Natural killer cell (primary cell): ENCODE measurements at regions not wholly inside any gene's neighbourhood (a gene's known extent, or its start where the extent isn't known, plus 50 kb on each side); places are given as distances from the start of the nearest gene placed in this dataset.

ENCODE experiments used
- ATAC-seq, 3 donors: fragments of 150-1000 bp in 2 of 3; fragments of 200-7000 bp in 1 of 3; cut with Tn5 transposase; 1 replicate in 1 of 3; 2 replicates in 2 of 3; pipeline ENCODE4 v1.10.0; 2021; ENCODE audit warnings: mild to moderate bottlenecking in 2 of 3, moderate library complexity in 2 of 3
- DNase-seq, 2 donors: peaks; one replicate each; pipeline versions ENCODE4 v3.0.0 to v3.0.0-alpha.2; 2013 to 2021; ENCODE audit warnings: mixed read lengths in 1 of 2
- H3K27ac ChIP-seq: one replicate; pipeline ENCODE4 v1.5.1; 2013; ENCODE audit warnings: mild to moderate bottlenecking, low read length
- H3K27me3 ChIP-seq: one replicate; pipeline ENCODE4 v1.6.1; 2013; ENCODE audit warnings: low read length; ENCODE audit not compliant: control insufficient read depth, insufficient read depth
- H3K36me3 ChIP-seq: one replicate; pipeline ENCODE4 v1.6.1; 2013; ENCODE audit warnings: low read length; ENCODE audit not compliant: control insufficient read depth, insufficient read depth
- H3K4me1 ChIP-seq: one replicate; pipeline ENCODE4 v1.6.1; 2013; ENCODE audit warnings: low read length; ENCODE audit not compliant: control insufficient read depth, insufficient read depth
- H3K4me3 ChIP-seq: one replicate; pipeline ENCODE4 v1.5.1; 2013; ENCODE audit warnings: low read length
- H3K9me3 ChIP-seq: one replicate; pipeline ENCODE4 v1.6.1; 2013; ENCODE audit warnings: low read length; ENCODE audit not compliant: control insufficient read depth, insufficient read depth
- H3K27ac Mint-ChIP-seq, 2 donors: one replicate each; pipeline ENCODE4 v1.8.0; 2022; ENCODE audit warnings: mild to moderate bottlenecking in 2 of 2, mixed read lengths in 2 of 2, moderate library complexity in 1 of 2
- H3K27me3 Mint-ChIP-seq, 2 donors: one replicate each; pipeline ENCODE4 v1.8.0; 2022; ENCODE audit warnings: low read depth in 2 of 2, mixed read lengths in 2 of 2
- H3K36me3 Mint-ChIP-seq: one replicate; pipeline ENCODE4 v1.8.0; 2022; ENCODE audit warnings: mixed read lengths
- H3K4me1 Mint-ChIP-seq, 2 donors: one replicate each; pipeline ENCODE4 v1.8.0; 2022; ENCODE audit warnings: mixed read lengths in 2 of 2
- H3K4me3 Mint-ChIP-seq: one replicate; pipeline ENCODE4 v1.8.0; 2022; ENCODE audit warnings: mild to moderate bottlenecking, moderate library complexity, mixed read lengths
- H3K9me3 Mint-ChIP-seq, 2 donors: one replicate each; pipeline ENCODE4 v1.8.0; 2022; ENCODE audit warnings: mixed read lengths in 2 of 2
- whole genome bisulfite sequencing: methylation state at CpG from one replicate; pipeline ENCODE4 v1.1.7; 2013; ENCODE audit warnings: missing lambda C conversion rate; ENCODE audit not compliant: insufficient coverage; 5-methylcytosine and 5-hydroxymethylcytosine counted together
- intact Hi-C: fragments of 100-400 bp; cut with micrococcal nuclease; formaldehyde crosslinking; loops from one replicate; pipeline ENCODE4 v1.14.2; 2022
- TF ChIP-seq, protein P1 (sequence below): fragments of 200-600 bp; IDR thresholded peaks from one replicate; pipeline ENCODE4 v1.8.0; 2022; ENCODE audit warnings: antibody characterized with exemption

DNA sequence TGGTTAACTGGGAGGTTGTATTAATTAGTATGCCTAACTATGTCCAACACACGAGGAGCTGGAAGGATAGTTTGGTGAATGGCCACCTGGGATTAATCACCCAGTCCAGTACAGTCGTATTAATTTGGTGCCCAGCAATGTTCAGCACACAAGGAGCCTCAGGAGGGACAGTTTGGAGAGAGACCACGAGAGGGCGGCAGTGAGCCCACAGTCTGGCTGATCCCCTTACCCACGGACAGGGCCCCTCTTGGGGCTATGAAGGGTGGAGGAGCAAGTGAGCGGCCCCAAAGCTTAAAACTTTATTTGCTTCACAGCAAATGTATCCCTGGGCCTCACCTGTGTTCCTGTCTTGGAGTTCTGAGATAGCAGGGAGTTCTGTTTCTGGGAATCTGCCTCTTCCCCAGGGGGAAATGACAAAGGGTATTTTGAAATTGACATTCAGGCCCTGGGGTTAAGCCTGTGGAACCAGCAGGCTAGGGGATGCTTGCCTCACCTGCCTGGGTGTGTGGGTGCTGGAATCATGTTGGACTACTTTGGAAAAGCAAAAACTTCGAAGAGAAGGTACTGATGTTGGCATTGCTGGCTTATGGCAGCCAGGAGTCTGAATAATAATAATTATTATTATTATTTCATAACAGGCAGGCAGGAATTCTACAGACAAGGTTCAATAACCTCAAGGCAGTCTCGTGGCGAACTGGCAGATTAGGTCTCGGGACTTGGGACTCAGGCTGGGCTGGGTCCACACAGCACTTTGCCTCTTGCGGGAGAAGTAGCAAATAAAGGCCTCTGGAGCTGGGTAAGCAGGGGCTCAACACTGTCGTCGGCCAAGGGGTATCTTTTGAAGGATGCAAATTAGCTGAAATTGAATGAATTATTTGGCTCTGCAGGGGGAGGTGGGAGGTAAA lies 227.6 kb upstream of the ASIC2 start:
- peaks cover 2 to 24% of the 10 kb centered on the region in 2 donors for H3K27me3 Mint-ChIP-seq
- TF ChIP-seq, protein P1, sequence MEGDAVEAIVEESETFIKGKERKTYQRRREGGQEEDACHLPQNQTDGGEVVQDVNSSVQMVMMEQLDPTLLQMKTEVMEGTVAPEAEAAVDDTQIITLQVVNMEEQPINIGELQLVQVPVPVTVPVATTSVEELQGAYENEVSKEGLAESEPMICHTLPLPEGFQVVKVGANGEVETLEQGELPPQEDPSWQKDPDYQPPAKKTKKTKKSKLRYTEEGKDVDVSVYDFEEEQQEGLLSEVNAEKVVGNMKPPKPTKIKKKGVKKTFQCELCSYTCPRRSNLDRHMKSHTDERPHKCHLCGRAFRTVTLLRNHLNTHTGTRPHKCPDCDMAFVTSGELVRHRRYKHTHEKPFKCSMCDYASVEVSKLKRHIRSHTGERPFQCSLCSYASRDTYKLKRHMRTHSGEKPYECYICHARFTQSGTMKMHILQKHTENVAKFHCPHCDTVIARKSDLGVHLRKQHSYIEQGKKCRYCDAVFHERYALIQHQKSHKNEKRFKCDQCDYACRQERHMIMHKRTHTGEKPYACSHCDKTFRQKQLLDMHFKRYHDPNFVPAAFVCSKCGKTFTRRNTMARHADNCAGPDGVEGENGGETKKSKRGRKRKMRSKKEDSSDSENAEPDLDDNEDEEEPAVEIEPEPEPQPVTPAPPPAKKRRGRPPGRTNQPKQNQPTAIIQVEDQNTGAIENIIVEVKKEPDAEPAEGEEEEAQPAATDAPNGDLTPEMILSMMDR: peak; percentile 28
- DNase-seq: peak in 1 of 2 donors; percentile 48
- H3K4me3 ChIP-seq: no peak overlapping the region
- no peak overlapping the region for H3K4me3 Mint-ChIP-seq
- H3K4me1 Mint-ChIP-seq: no peaks in the 10 kb centered on the region
- no peaks in the 10 kb centered on the region for H3K27me3 ChIP-seq
- H3K36me3 Mint-ChIP-seq: no peaks in the 10 kb centered on the region
- no peaks in the 10 kb centered on the region for H3K9me3 ChIP-seq
- no peaks in the 10 kb centered on the region for H3K9me3 Mint-ChIP-seq
- peak in 1 of 3 donors; percentile 53 for ATAC-seq
- no peak overlapping the region for H3K27ac Mint-ChIP-seq
- intact Hi-C loops: no loop called here
- no peaks in the 10 kb centered on the region for H3K4me1 ChIP-seq
- 48% methylated on average over 12 of the region's 13 CpGs for WGBS
- no peak overlapping the region for H3K27ac ChIP-seq
- no peaks in the 10 kb centered on the region for H3K36me3 ChIP-seq

DNA sequence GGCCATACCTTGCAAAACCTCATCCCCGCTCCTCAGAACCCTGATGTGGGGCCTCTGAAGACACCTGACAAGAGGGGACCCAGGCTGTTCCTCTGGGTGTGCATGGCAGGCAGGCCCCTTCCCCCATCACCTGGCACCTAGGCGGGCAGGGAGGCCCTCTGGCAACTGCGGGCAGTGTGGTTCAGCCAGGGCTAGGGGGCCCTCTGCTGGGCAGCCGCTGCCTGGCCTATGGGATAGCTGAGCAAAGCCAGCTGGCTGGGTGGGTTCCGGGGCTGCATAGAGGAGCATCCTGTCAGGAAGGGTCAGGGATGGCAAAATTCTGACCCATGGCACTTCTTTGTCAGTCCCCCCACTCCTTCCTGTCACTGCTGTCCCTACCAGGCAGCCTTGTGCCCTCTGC lies 228.7 kb upstream of the ASIC2 start:
- DNase-seq (no peak), ATAC-seq (no peak)
- Mint-ChIP-seq H3K27me3 (peaks cover 6 to 32% of the 10 kb centered on the region in 2 donors), H3K9me3 (no peaks in the 10 kb centered on the region), H3K4me1 (no peaks in the 10 kb centered on the region), H3K4me3 (no peak overlapping the region), H3K36me3 (no peaks in the 10 kb centered on the region), H3K27ac (no peak overlapping the region)
- 62% methylated on average over 5 of the region's 5 CpGs for WGBS
- H3K4me1 ChIP-seq: no peaks in the 10 kb centered on the region
- no peaks in the 10 kb centered on the region for H3K27me3 ChIP-seq
- intact Hi-C loops: no loop called here
- H3K9me3 ChIP-seq: peaks cover under 1% of the 10 kb centered on the region
- no peaks in the 10 kb centered on the region for H3K36me3 ChIP-seq
- H3K4me3 ChIP-seq: no peak overlapping the region
- TF ChIP-seq, protein P1: no peak
- H3K27ac ChIP-seq: no peak overlapping the region

DNA sequence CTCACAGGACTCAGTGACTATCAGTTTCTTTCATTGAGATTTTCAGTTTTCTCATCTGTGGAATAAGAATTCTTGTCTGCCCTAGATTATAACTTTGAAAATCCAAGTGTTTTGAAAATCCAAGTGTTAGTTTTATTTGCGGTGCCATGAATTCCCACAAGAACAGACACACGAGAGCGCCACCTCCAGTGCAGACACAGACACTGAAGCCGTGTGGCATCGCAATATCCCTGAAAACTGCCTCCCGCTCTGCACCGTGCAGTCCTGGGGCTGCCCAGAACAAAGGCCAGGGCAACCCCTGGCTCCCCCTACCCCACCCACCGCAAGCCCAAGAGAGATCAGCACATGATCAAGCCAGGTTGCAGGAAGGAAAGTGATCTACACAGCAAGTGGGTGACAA lies 229.5 kb upstream of the ASIC2 start:
- H3K9me3 ChIP-seq: peaks cover 7% of the 10 kb centered on the region
- H3K4me1 ChIP-seq: no peaks in the 10 kb centered on the region
- H3K36me3 ChIP-seq: no peaks in the 10 kb centered on the region
- peaks cover 6 to 32% of the 10 kb centered on the region in 2 donors for H3K27me3 Mint-ChIP-seq
- H3K27ac Mint-ChIP-seq: no peak overlapping the region
- no peak overlapping the region for H3K4me3 ChIP-seq
- TF ChIP-seq, protein P1: no peak
- intact Hi-C loops: no loop called here
- no peak for ATAC-seq
- no peaks in the 10 kb centered on the region for H3K36me3 Mint-ChIP-seq
- H3K9me3 Mint-ChIP-seq: no peaks in the 10 kb centered on the region
- no peak for DNase-seq
- WGBS: 78% methylated on average over 8 of the region's 8 CpGs
- no peaks in the 10 kb centered on the region for H3K27me3 ChIP-seq
- no peak overlapping the region for H3K4me3 Mint-ChIP-seq
- no peaks in the 10 kb centered on the region for H3K4me1 Mint-ChIP-seq
- H3K27ac ChIP-seq: no peak overlapping the region

DNA sequence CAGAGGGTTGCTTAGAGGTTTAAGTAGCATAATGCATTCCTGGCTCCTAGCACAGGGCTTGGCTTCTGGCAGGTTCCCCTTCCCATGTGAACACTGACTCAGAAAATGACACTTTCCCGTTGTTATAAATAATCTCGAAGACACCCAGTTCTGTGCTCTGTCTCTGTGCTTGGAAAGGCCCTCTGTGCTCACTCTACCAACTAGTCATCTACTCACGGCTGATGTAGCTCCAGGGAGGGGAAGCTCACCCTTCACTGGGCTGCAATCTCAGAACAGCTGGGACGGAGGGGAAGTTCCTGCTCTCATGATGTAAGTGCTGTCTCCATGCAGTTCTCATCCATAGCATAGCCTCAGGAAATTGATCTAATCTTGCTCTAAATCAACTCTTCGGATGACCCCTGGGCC lies 230.5 kb upstream of the ASIC2 start:
- Mint-ChIP-seq H3K27me3 (peaks cover 6 to 32% of the 10 kb centered on the region in 2 donors), H3K27ac (no peak overlapping the region), H3K36me3 (no peaks in the 10 kb centered on the region), H3K4me1 (no peaks in the 10 kb centered on the region), H3K4me3 (no peak overlapping the region), H3K9me3 (no peaks in the 10 kb centered on the region)
- H3K27me3 ChIP-seq: no peaks in the 10 kb centered on the region
- H3K27ac ChIP-seq: no peak overlapping the region
- TF ChIP-seq, protein P1: no peak
- intact Hi-C loops: no loop called here
- peaks cover 12% of the 10 kb centered on the region for H3K9me3 ChIP-seq
- no peaks in the 10 kb centered on the region for H3K4me1 ChIP-seq
- H3K4me3 ChIP-seq: no peak overlapping the region
- no peaks in the 10 kb centered on the region for H3K36me3 ChIP-seq
- ATAC-seq: no peak
- no peak for DNase-seq
- WGBS: 37% methylated on average over 5 of the region's 5 CpGs
